Cardiac muscle cell (in vitro differentiated cells and primary cell): ENCODE measurements at regions not wholly inside any gene's neighbourhood (a gene's known extent, or its start where the extent isn't known, plus 50 kb on each side); places are given as distances from the start of the nearest gene placed in this dataset.

ENCODE experiments used
- DNase-seq, 2 donors: peaks; one replicate each; pipeline versions ENCODE4 v3.0.0 to v3.0.0-alpha.2; 2010 to 2017; ENCODE audit warnings: low read depth in 1 of 2, low spot score in 1 of 2
- H3K27ac ChIP-seq: fragments of 200-600 bp; sonication (generic); 2 replicates; pipeline ENCODE4 v1.5.1; 2016
- H3K27me3 ChIP-seq: fragments of 200-600 bp; sonication (generic); 2 replicates; pipeline ENCODE4 v1.6.0; 2016; ENCODE audit warnings: control low read depth
- H3K36me3 ChIP-seq: fragments of 200-600 bp; sonication (generic); 2 replicates; pipeline ENCODE4 v1.5.1; 2016; ENCODE audit warnings: control low read depth
- H3K4me1 ChIP-seq: fragments of 200-600 bp; sonication (generic); 2 replicates; pipeline ENCODE4 v1.8.1; 2017; ENCODE audit warnings: low read depth, mild to moderate bottlenecking, mixed run types
- H3K4me3 ChIP-seq: fragments of 200-600 bp; sonication (generic); 2 replicates; pipeline ENCODE4 v1.5.1; 2016; ENCODE audit warnings: mild to moderate bottlenecking
- H3K9me3 ChIP-seq: fragments of 200-600 bp; sonication (generic); 2 replicates; pipeline ENCODE4 v1.5.1; 2017; ENCODE audit warnings: low read depth, mild to moderate bottlenecking, control low read depth
- TF ChIP-seq, protein P1 (sequence below): IDR thresholded peaks from 2 replicates; pipeline ENCODE4 v1.5.1; 2012; ENCODE audit warnings: low read depth, mild to moderate bottlenecking, low read length

DNA sequence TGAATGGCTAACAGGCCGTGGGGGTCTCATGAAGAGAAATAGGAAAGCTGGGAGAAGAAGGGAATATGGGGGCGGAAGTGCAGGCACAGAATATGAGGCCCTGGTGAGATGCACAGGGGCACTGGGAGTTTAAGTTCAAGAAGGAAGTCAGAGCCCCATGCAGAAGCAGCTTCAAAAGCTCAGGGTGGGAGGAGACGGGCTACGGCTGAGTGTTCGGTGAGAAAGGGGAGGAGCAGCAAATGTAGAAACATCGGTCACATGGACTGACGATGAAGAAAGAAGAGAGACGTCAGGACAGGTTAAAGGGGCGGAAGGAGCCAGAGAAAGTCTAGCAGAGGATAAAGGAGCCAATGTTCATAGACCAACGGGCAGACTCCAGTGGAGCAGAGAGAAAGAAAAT is 204.5 kb upstream of the ZFHX3 start:
- Histone ChIP-seq H3K36me3 (no peaks in the 10 kb centered on the region), H3K4me3 (no peak overlapping the region), H3K4me1 (no peaks in the 10 kb centered on the region), H3K27ac (no peak overlapping the region), H3K9me3 (no peaks in the 10 kb centered on the region), H3K27me3 (no peaks in the 10 kb centered on the region)
- TF ChIP-seq, protein P1, sequence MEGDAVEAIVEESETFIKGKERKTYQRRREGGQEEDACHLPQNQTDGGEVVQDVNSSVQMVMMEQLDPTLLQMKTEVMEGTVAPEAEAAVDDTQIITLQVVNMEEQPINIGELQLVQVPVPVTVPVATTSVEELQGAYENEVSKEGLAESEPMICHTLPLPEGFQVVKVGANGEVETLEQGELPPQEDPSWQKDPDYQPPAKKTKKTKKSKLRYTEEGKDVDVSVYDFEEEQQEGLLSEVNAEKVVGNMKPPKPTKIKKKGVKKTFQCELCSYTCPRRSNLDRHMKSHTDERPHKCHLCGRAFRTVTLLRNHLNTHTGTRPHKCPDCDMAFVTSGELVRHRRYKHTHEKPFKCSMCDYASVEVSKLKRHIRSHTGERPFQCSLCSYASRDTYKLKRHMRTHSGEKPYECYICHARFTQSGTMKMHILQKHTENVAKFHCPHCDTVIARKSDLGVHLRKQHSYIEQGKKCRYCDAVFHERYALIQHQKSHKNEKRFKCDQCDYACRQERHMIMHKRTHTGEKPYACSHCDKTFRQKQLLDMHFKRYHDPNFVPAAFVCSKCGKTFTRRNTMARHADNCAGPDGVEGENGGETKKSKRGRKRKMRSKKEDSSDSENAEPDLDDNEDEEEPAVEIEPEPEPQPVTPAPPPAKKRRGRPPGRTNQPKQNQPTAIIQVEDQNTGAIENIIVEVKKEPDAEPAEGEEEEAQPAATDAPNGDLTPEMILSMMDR, result no peak
- DNase-seq, result no peak

DNA sequence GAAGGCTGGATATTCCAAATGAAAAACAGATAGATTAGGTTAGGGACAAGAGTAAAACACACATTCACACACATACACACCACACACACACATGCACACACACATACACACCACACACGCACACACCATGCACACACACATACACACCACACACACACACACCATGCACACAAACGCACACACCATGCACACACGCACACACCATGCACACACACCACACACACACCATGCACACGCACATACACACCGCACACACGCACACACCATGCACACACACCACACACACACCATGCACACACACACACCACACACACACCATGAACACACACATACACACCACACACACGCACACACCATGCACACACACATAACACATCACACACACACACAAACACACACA is 203.7 kb upstream of the ZFHX3 start:
- Histone ChIP-seq H3K4me3 (no peak overlapping the region), H3K9me3 (no peaks in the 10 kb centered on the region), H3K27me3 (no peaks in the 10 kb centered on the region), H3K27ac (no peak overlapping the region), H3K4me1 (no peaks in the 10 kb centered on the region), H3K36me3 (no peaks in the 10 kb centered on the region)
- TF ChIP-seq, protein P1, result no peak
- DNase-seq, result no peak

DNA sequence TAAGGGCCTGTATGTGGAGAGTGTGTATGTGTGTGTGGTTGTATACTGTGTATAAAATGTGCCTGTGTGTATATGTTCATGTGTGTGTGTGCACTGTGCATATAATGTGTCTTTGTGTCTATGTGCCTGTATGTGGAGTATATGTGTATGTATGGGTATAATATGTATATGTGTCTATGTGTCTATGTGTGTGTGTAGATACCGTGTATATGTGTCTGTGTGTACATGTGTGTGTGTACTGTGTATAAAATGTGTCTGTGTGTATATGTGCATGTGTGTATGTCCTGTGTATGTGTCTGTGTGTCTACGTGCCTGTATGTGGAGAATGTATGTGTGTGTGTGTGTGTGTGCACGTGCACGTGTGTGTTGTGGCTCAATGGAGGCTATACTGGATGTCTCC is 200.4 kb upstream of the ZFHX3 start:
- no peak overlapping the region for H3K4me3 ChIP-seq
- TF ChIP-seq, protein P1, result no peak
- H3K27ac ChIP-seq, result no peak overlapping the region
- H3K9me3 ChIP-seq, result no peaks in the 10 kb centered on the region
- no peak for DNase-seq
- no peaks in the 10 kb centered on the region for H3K27me3 ChIP-seq
- H3K4me1 ChIP-seq, result no peaks in the 10 kb centered on the region
- no peaks in the 10 kb centered on the region for H3K36me3 ChIP-seq

DNA sequence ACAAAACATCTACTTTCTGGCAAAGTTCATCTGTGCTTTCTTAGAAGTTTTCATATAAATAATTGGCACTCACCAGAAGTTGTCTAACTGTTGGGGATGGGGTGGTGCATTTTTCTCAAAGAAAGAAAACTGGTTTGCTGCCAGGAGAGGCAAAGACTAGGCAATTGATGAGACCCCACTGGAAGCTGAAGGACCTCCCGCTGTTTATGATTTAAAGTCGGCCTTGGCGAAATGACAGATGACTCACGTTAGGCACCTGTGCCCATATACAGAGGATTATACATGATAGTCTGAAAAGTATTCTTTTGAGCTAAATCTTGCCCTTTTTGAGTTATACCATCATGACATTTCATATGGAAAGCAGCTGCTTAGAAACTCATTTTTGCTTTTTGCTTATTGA is 193.0 kb upstream of the ZFHX3 start:
- no peak for DNase-seq
- no peaks in the 10 kb centered on the region for H3K9me3 ChIP-seq
- H3K36me3 ChIP-seq, result no peaks in the 10 kb centered on the region
- H3K27me3 ChIP-seq, result no peaks in the 10 kb centered on the region
- no peaks in the 10 kb centered on the region for H3K4me1 ChIP-seq
- TF ChIP-seq, protein P1, result no peak
- no peak overlapping the region for H3K4me3 ChIP-seq
- no peak overlapping the region for H3K27ac ChIP-seq

DNA sequence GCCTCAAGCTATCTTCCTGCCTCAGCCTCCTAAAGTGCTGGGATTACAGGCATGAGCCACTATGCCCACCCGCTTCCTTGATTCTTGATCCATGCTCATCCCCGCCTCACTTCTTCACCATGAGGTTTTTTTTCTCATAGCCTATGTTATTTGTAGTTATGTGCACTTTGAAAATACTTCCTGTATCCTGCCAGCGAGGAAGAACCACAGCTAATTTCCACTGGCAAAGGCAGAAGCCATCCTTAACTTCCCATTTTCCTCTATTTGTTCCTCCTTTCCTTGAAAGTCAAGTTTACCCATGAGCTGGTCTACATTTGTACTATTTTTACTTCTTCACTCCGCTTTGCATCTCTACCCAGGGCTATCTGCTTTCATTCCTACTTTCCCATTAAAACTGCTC is 189.7 kb upstream of the ZFHX3 start:
- no peak overlapping the region for H3K27ac ChIP-seq
- H3K4me1 ChIP-seq, result peaks cover 5% of the 10 kb centered on the region
- no peaks in the 10 kb centered on the region for H3K27me3 ChIP-seq
- H3K36me3 ChIP-seq, result no peaks in the 10 kb centered on the region
- H3K4me3 ChIP-seq, result no peak overlapping the region
- H3K9me3 ChIP-seq, result no peaks in the 10 kb centered on the region
- DNase-seq, result no peak
- TF ChIP-seq, protein P1, result no peak

DNA sequence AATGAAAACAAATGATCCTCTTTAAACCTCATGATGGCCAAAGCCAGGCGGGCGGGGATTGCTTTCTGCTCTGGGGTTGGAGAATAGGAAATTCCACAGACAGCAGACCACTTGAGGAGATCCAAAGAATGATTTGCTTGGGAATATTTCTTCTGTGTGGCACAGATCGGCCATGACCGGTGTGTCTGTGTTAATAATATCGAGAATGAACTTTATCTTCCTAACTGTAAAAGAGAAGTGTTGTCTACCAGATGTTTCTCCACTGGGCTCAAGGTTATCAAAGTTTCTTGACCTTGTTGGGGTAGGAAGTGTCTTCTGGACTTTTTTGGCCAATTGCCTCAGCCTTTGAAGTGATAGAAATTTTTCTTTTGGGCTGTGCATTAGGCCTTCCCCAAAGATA is 186.6 kb upstream of the ZFHX3 start:
- no peaks in the 10 kb centered on the region for H3K36me3 ChIP-seq
- DNase-seq, result no peak
- no peaks in the 10 kb centered on the region for H3K27me3 ChIP-seq
- H3K4me1 ChIP-seq, result peaks cover 5% of the 10 kb centered on the region
- no peak overlapping the region for H3K27ac ChIP-seq
- TF ChIP-seq, protein P1, result no peak
- H3K9me3 ChIP-seq, result no peaks in the 10 kb centered on the region
- H3K4me3 ChIP-seq, result no peak overlapping the region
